ENCODE measurements at regions not wholly inside any gene's neighbourhood (a gene's known extent, or its start where the extent isn't known, plus 50 kb on each side); places are given as distances from the start of the nearest gene placed in this dataset.
A peak's percentile ranks its signal among the peaks of the same experiment; 100 is the strongest.
"Not testable (repeated sequence)": the region's sequence is repeated elsewhere in the genome, so short reads cannot be mapped to it uniquely, and the experiment has no call there.

- Histone ChIP-seq H3K36me3 (ENCODE audit: control insufficient read depth, insufficient read depth, low read length) (no peaks in the 10 kb centered on the region), H3K4me3 (ENCODE audit: low read depth in 2 of 2, low read length in 2 of 2) (no peak overlapping the region), H3K4me1 (ENCODE audit: control insufficient read depth, insufficient read depth, low read length) (peaks cover 10% of the 10 kb centered on the region), H3K27ac (ENCODE audit: low read length) (peak overlapping the region; percentile 51; the same call in 1 of the 2 replicates), H3K27me3 (ENCODE audit: control insufficient read depth, insufficient read depth, low read length) (no peaks in the 10 kb centered on the region), H3K9me3 (ENCODE audit: control insufficient read depth, insufficient read depth, low read depth, low read length) (no peaks in the 10 kb centered on the region)
- in situ Hi-C loops (cut with HindIII; ENCODE audit: low pct_unique_long_range_greater_than_20kb, low sequenced_read_pairs) = no loop called here
- ChIA-PET CTCF (no interaction called here), POLR2A (no interaction called here)
- ATAC-seq (peak; percentile 73), DNase-seq (ENCODE audit: low read depth, low spot score) (no peak)
- intact Hi-C loops (cut with micrococcal nuclease; ENCODE audit: unreplicated experiment) = no loop called here
- TF ChIP-seq REST (IDR thresholded peaks at IDR 0.05; ENCODE audit: insufficient read depth in 1 of 2, low read depth in 2 of 2, low read length in 1 of 2) = no peak
- no peak for TF ChIP-seq CTCF (IDR thresholded peaks at IDR 0.05)
- TF ChIP-seq SIN3A (IDR thresholded peaks at IDR 0.05; ENCODE audit: borderline replicate concordance, insufficient read depth, low read depth, low read length) = no peak
- TF ChIP-seq TCF7L2 (IDR thresholded peaks at IDR 0.05; ENCODE audit: low read depth, low read length) = peak; percentile 60; the same call in 1 of the 2 replicates
- no peak for TF ChIP-seq POLR2AphosphoS5 (IDR thresholded peaks at IDR 0.05; ENCODE audit: low read depth, low read length)
- BruUV-seq (replicated peaks) = no TSS peak
These were observed 281.8 kb upstream of the TGFBR2 start for GRCh38 chr3:30324587-30324986.

- ATAC-seq; POLR2A ChIA-PET; in situ Hi-C loops (cut with HindIII; ENCODE audit: low pct_unique_long_range_greater_than_20kb, low sequenced_read_pairs): not testable (repeated sequence)
These were observed 278.4 kb upstream of the TGFBR2 start for GRCh38 chr3:30327976-30328375.

GRCh38 chr3:30328935-30329334, 277.5 kb upstream of the TGFBR2 start:
- H3K36me3 ChIP-seq (ENCODE audit: control insufficient read depth, insufficient read depth, low read length); ATAC-seq; POLR2A ChIA-PET; BruUV-seq (replicated peaks); H3K27me3 ChIP-seq (ENCODE audit: control insufficient read depth, insufficient read depth, low read length); intact Hi-C loops (cut with micrococcal nuclease; ENCODE audit: unreplicated experiment); H3K27ac ChIP-seq (ENCODE audit: low read length); H3K4me3 ChIP-seq (ENCODE audit: low read depth in 2 of 2, low read length in 2 of 2); in situ Hi-C loops (cut with HindIII; ENCODE audit: low pct_unique_long_range_greater_than_20kb, low sequenced_read_pairs); DNase-seq (ENCODE audit: low read depth, low spot score); CTCF ChIA-PET; H3K9me3 ChIP-seq (ENCODE audit: control insufficient read depth, insufficient read depth, low read depth, low read length): not testable (repeated sequence)
- H3K4me1 ChIP-seq (ENCODE audit: control insufficient read depth, insufficient read depth, low read length) = peaks cover 10% of the 10 kb centered on the region

More at GRCh38 chr3:30327976-30328375, 278.4 kb upstream of the TGFBR2 start:
- H3K4me3 ChIP-seq (ENCODE audit: low read depth in 2 of 2, low read length in 2 of 2); intact Hi-C loops (cut with micrococcal nuclease; ENCODE audit: unreplicated experiment); H3K9me3 ChIP-seq (ENCODE audit: control insufficient read depth, insufficient read depth, low read depth, low read length); H3K27me3 ChIP-seq (ENCODE audit: control insufficient read depth, insufficient read depth, low read length); BruUV-seq (replicated peaks); DNase-seq (ENCODE audit: low read depth, low spot score); H3K27ac ChIP-seq (ENCODE audit: low read length); H3K36me3 ChIP-seq (ENCODE audit: control insufficient read depth, insufficient read depth, low read length); CTCF ChIA-PET: not testable (repeated sequence)
- H3K4me1 ChIP-seq (ENCODE audit: control insufficient read depth, insufficient read depth, low read length) = peaks cover 10% of the 10 kb centered on the region

Data from Panc1 (cell line).